Fibroblast of lung (primary cell): ENCODE measurements at regions not wholly inside any gene's neighbourhood (a gene's known extent, or its start where the extent isn't known, plus 50 kb on each side); places are given as distances from the start of the nearest gene placed in this dataset.

ENCODE experiments used
- DNase-seq, 2 donors: peaks; one replicate each; pipeline versions ENCODE4 v3.0.0 to v3.0.0-alpha.2; 2010; ENCODE audit warnings: low read depth in 2 of 2
- H2AFZ ChIP-seq: 2 replicates; pipeline ENCODE4 v1.5.1; 2012; ENCODE audit warnings: low read length, control low read depth, inconsistent platforms
- H3K27ac ChIP-seq: 2 replicates; pipeline ENCODE4 v1.5.1; 2011; ENCODE audit warnings: low read length, control low read depth; ENCODE audit not compliant: insufficient read depth
- H3K27me3 ChIP-seq: 2 replicates; pipeline ENCODE4 v1.5.1; 2011; ENCODE audit warnings: mild to moderate bottlenecking, low read length; ENCODE audit not compliant: control insufficient read depth, insufficient read depth
- H3K36me3 ChIP-seq: 2 replicates; pipeline ENCODE4 v1.5.1; 2011; ENCODE audit warnings: low read length; ENCODE audit not compliant: control insufficient read depth, insufficient read depth
- H3K4me1 ChIP-seq: 2 replicates; pipeline ENCODE4 v1.5.1; 2011; ENCODE audit warnings: low read length; ENCODE audit not compliant: control insufficient read depth, insufficient read depth; ENCODE audit errors: extremely low read depth
- H3K4me2 ChIP-seq: 2 replicates; pipeline ENCODE4 v1.5.1; 2011; ENCODE audit warnings: low read length, control low read depth; ENCODE audit not compliant: insufficient read depth; ENCODE audit errors: extremely low read depth
- H3K4me3 ChIP-seq, 4 experiments: fragments of 200-600 bp in 1 of 4; sonication (generic) in 1 of 4; replicated peaks in 1 of 4; 2 replicates each; pipeline ENCODE4 v1.5.1; 2011 to 2016; ENCODE audit warnings: low read length in 4 of 4, low read depth in 3 of 4, mild to moderate bottlenecking in 3 of 4, control low read depth in 2 of 4, inconsistent platforms in 1 of 4, mixed read lengths in 1 of 4; ENCODE audit not compliant: insufficient read depth in 1 of 4; ENCODE audit errors: control extremely low read depth in 1 of 4
- H3K79me2 ChIP-seq: 2 replicates; pipeline ENCODE4 v1.5.1; 2012; ENCODE audit warnings: mild to moderate bottlenecking, low read length, inconsistent platforms; ENCODE audit not compliant: control insufficient read depth, insufficient read depth
- H3K9ac ChIP-seq: 2 replicates; pipeline ENCODE4 v1.5.1; 2011; ENCODE audit warnings: mild to moderate bottlenecking, low read length, control low read depth; ENCODE audit not compliant: insufficient read depth
- H3K9me3 ChIP-seq: 2 replicates; pipeline ENCODE4 v1.5.1; 2012; ENCODE audit warnings: low read depth, low read length; ENCODE audit not compliant: control insufficient read depth, insufficient read depth
- H4K20me1 ChIP-seq: 2 replicates; pipeline ENCODE4 v1.5.1; 2011; ENCODE audit warnings: low read length; ENCODE audit not compliant: control insufficient read depth, insufficient read depth; ENCODE audit errors: extremely low read depth
- CTCF ChIP-seq, 2 donors: IDR thresholded peaks in 1 of 2; conservative IDR thresholded peaks in 1 of 2; 1 replicate in 1 of 2; 2 replicates in 1 of 2; pipeline ENCODE4 v1.5.1; 2011 to 2012; ENCODE audit warnings: low read length in 2 of 2, control low read depth in 1 of 2, inconsistent platforms in 1 of 2, low read depth in 1 of 2, mild to moderate bottlenecking in 1 of 2
- EZH2 ChIP-seq: IDR thresholded peaks from 2 replicates; pipeline ENCODE4 v1.5.1; 2012; ENCODE audit warnings: low read length, control low read depth, mild to moderate bottlenecking; ENCODE audit errors: missing control alignments

DNA sequence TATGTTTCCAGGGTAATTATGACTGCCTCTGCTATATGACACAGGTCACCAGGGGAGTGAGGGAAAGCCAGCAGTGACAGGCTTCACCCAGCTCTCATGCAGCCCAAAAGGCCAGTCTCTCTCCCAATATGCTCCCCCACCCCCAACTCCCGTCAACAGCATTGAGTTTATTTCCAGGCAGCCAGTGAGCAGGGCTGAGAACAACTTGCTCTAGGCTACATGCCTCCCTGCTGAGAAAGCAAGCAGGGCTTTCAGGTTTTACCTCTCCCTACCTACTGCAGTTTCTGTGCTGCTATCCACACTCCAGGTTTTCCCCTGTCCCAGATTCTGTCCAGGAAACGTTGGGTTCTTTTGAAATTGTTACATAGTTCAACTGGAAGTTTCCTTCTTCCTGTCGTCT is 291.4 kb downstream of the PABPC4L start:
- Histone ChIP-seq H3K4me3 (no peak overlapping the region), H3K27ac (no peak overlapping the region), H3K4me1 (no peaks in the 10 kb centered on the region), H4K20me1 (no peaks in the 10 kb centered on the region), H3K27me3 (no peaks in the 10 kb centered on the region), H3K79me2 (no peaks in the 10 kb centered on the region), H3K4me2 (no peak overlapping the region), H3K9ac (no peak overlapping the region), H3K36me3 (no peaks in the 10 kb centered on the region), H3K9me3 (no peaks in the 10 kb centered on the region), H2AFZ (no peak overlapping the region)
- TF ChIP-seq CTCF (conservative IDR thresholded peaks at IDR 0.05 in 1 of 2, IDR thresholded peaks at IDR 0.05 in 1 of 2; ENCODE audit: low read depth in 1 of 2, low read length in 2 of 2) (no peak), EZH2 (no peak)
- DNase-seq = no peak

DNA sequence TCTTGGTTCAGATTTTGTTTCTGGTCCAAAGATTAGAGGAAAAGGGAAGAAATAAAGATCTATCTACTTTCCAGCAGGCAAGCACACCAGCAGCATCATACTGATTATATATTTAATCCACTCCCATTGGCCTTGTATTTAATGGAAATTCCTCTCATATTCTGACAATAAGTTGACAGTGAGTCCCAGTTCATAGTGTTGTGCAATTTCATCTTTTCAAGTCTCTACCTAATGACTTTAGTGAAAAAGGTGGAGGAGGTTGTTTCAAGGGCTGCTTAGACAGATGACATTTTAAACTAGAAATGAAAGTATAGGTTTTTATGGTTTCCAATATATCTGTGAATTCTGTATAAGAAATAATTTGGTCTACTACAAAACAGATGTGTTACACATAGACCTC is 298.6 kb downstream of the PABPC4L start:
- no peak overlapping the region for H3K4me3 ChIP-seq
- no peaks in the 10 kb centered on the region for H3K9me3 ChIP-seq
- no peak overlapping the region for H3K4me2 ChIP-seq
- H3K27ac ChIP-seq = no peak overlapping the region
- H3K27me3 ChIP-seq = no peaks in the 10 kb centered on the region
- no peak for DNase-seq
- no peak overlapping the region for H2AFZ ChIP-seq
- no peak overlapping the region for H3K9ac ChIP-seq
- H3K79me2 ChIP-seq = no peaks in the 10 kb centered on the region
- TF ChIP-seq CTCF (conservative IDR thresholded peaks at IDR 0.05 in 1 of 2, IDR thresholded peaks at IDR 0.05 in 1 of 2; ENCODE audit: low read depth in 1 of 2, low read length in 2 of 2) = no peak
- TF ChIP-seq EZH2 = no peak
- no peaks in the 10 kb centered on the region for H3K36me3 ChIP-seq
- no peaks in the 10 kb centered on the region for H4K20me1 ChIP-seq
- no peaks in the 10 kb centered on the region for H3K4me1 ChIP-seq

DNA sequence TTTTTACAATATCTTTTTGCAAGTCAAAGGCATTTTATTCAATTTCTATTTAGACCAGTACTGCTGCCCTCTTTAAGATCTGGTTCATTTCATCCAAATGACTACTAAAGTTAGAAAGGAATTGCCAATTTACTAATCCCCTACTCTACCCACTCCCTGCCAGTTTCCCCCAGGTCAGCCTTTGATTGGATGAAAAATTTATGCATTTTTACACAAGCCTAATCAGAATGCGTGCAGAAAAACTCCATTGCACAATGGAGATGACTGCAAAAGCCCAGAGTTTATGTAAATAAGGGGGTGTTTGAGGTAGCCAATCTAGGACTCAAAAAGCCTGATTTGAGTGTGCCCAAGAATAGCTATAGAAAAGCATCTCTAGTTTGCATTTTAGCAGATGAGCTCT is 310.6 kb downstream of the PABPC4L start:
- Histone ChIP-seq H3K27me3 (no peaks in the 10 kb centered on the region), H2AFZ (no peak overlapping the region), H3K4me1 (no peaks in the 10 kb centered on the region), H3K36me3 (no peaks in the 10 kb centered on the region), H3K4me3 (no peak overlapping the region), H3K79me2 (no peaks in the 10 kb centered on the region), H3K9me3 (no peaks in the 10 kb centered on the region), H3K9ac (no peak overlapping the region), H3K4me2 (no peak overlapping the region), H4K20me1 (no peaks in the 10 kb centered on the region), H3K27ac (no peak overlapping the region)
- DNase-seq = no peak
- TF ChIP-seq EZH2 (no peak), CTCF (conservative IDR thresholded peaks at IDR 0.05 in 1 of 2, IDR thresholded peaks at IDR 0.05 in 1 of 2; ENCODE audit: low read depth in 1 of 2, low read length in 2 of 2) (no peak)
